ENCODE measurements at regions not wholly inside any gene's neighbourhood (a gene's known extent, or its start where the extent isn't known, plus 50 kb on each side); places are given as distances from the start of the nearest gene placed in this dataset.

DNA sequence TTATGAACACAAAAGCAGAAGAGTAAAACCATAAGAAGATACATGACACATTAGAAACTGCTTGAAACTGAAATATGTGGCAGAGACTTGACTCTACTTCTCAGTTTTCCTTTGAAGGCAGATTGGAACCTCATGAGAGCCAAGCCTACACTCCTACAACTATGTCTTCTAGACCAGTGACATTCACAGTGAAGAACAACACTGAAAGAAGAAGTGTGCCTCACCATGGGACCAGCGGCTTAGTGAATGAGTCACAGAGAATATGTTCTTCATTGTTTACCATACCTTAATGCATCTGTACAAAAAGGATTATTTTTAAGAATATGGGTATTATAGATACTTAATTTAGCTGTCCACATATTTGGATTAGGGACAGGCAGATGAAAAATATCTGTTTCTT, 248.3 kb downstream of the CDC14C start:
- TF ChIP-seq POLR2A (IDR thresholded peaks at IDR 0.05) = no peak
- TF ChIP-seq POLR2AphosphoS5 (IDR thresholded peaks at IDR 0.05; ENCODE audit: insufficient read depth in 1 of 2, low read depth in 1 of 2) = no peak
